CD4-positive, alpha-beta T cell treated with Interferon gamma for 1 hour (primary cell): ENCODE measurements at regions not wholly inside any gene's neighbourhood (a gene's known extent, or its start where the extent isn't known, plus 50 kb on each side); places are given as distances from the start of the nearest gene placed in this dataset.

Source experiments
- DNase-seq: peaks from one replicate; pipeline ENCODE4 v3.0.0-alpha.2; 2020

GRCh38 chr3:70550723-70551319, 238.4 kb upstream of the MDFIC2 start:
- DNase-seq = peak; percentile 52

- no peak for DNase-seq
These were observed 234.2 kb upstream of the MDFIC2 start for GRCh38 chr3:70546679-70547078.

GRCh38 chr3:70543493-70543892, 231.1 kb upstream of the MDFIC2 start:
- no peak for DNase-seq

- no peak for DNase-seq
These were observed 227.5 kb upstream of the MDFIC2 start for GRCh38 chr3:70539908-70540307.

- DNase-seq = no peak
These were observed 220.4 kb upstream of the MDFIC2 start for GRCh38 chr3:70532806-70533205.

GRCh38 chr3:70531838-70532489, 219.5 kb upstream of the MDFIC2 start:
- no peak for DNase-seq

GRCh38 chr3:70531063-70531657, 218.7 kb upstream of the MDFIC2 start:
- DNase-seq = no peak

GRCh38 chr3:70530626-70531025, 218.2 kb upstream of the MDFIC2 start:
- DNase-seq = no peak

GRCh38 chr3:70527026-70527425, 214.6 kb upstream of the MDFIC2 start:
- DNase-seq = no peak

- DNase-seq = no peak
These were observed 207.6 kb upstream of the MDFIC2 start for GRCh38 chr3:70519913-70520659.

GRCh38 chr3:70519026-70519425, 206.6 kb upstream of the MDFIC2 start:
- DNase-seq = no peak

GRCh38 chr3:70518356-70518755, 205.9 kb upstream of the MDFIC2 start:
- no peak for DNase-seq

GRCh38 chr3:70517124-70517890, 204.9 kb upstream of the MDFIC2 start:
- no peak for DNase-seq

- no peak for DNase-seq
These were observed 203.6 kb upstream of the MDFIC2 start for GRCh38 chr3:70516076-70516475.

GRCh38 chr3:70507486-70507885, 195.0 kb upstream of the MDFIC2 start:
- DNase-seq = no peak

GRCh38 chr3:70506775-70507174, 194.3 kb upstream of the MDFIC2 start:
- no peak for DNase-seq

GRCh38 chr3:70501561-70501960, 189.1 kb upstream of the MDFIC2 start:
- DNase-seq = no peak

- no peak for DNase-seq
These were observed 176.4 kb upstream of the MDFIC2 start for GRCh38 chr3:70488816-70489215.

- no peak for DNase-seq
These were observed 175.7 kb upstream of the MDFIC2 start for GRCh38 chr3:70488131-70488530.

GRCh38 chr3:70486414-70487017, 174.1 kb upstream of the MDFIC2 start:
- DNase-seq = no peak

- no peak for DNase-seq
These were observed 163.7 kb upstream of the MDFIC2 start for GRCh38 chr3:70476174-70476573.

- DNase-seq = no peak
These were observed 159.3 kb upstream of the MDFIC2 start for GRCh38 chr3:70471464-70472342.
